Dedifferentiated amniotic fluid mesenchymal stem cell (primary cell): ENCODE measurements at regions not wholly inside any gene's neighbourhood (a gene's known extent, or its start where the extent isn't known, plus 50 kb on each side); places are given as distances from the start of the nearest gene placed in this dataset.
"Not testable (repeated sequence)": the region's sequence is repeated elsewhere in the genome, so short reads cannot be mapped to it uniquely, and the experiment has no call there.

Experiments
- DNase-seq: peaks from one replicate; pipeline ENCODE4 v3.0.0-alpha.2; 2016; ENCODE audit errors: extremely low spot score

DNA sequence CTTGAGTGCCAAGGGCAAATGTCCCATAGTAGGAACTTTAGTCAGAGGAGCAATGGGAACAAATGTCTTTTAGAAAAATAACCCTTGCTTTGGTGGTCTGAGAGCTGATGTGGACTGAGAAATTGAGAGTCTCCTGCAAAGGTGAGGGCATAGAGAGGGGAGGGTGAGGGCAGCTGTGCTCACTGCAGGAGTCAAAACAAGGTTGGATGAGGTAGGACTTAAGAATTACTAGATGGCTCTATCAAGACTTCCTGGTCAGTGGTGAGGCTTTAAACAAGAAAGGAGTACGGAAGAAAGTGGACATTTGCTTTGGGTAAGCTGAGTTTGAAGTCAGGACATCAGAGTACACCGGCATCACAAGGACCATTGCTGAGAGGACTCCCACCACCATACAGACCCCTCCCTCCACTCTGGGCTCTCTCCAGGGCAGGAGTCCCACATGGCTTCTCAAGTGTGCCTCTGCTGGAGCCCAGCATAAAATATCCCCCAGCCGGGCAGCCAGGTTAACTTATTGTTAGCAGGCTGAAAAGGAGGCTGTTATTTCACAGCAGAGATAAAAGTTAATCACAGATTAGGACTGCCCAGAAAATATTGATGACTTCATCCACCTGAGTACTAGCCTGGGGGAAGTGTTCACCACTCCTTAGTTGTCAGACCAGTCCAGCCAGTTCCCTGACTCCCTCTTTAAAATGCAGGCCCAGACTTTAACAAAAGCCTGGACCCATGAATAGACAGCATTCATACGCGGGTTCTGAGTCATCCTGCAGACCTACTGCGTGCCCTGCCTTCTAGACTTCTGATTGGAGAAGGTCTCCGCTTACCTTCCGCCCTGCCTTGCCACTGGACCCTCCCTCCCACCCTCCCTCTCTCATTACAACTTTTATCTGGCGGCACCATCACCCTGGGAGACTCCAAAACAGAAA lies 167.2 kb downstream of the BCL2L11 start:
- DNase-seq, result not testable (repeated sequence)

DNA sequence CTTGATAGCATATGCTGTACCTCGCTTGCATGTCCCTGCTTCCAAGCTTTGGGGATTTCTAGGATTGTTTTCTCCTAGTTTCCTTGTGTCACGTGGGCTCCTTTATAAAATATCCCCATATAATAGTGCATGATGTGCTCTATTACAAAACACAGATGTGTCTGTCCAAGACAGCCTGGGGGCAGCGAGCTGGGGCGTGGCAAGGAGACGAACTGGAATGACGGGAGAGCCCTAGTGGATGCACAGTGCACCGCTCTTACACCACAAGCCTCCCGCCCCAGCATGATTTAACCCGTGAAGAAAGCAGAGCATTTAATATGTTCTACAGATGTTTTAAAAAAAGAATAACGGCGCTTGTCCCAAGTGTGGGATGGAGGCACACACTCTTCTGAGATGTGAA lies 169.7 kb downstream of the BCL2L11 start:
- not testable (repeated sequence) for DNase-seq

GRCh38 chr2:111291566-111291965 lies 170.9 kb downstream of the BCL2L11 start:
- not testable (repeated sequence) for DNase-seq

- not testable (repeated sequence) for DNase-seq
Observed at GRCh38 chr2:111292232-111292968, 171.7 kb downstream of the BCL2L11 start.

DNA sequence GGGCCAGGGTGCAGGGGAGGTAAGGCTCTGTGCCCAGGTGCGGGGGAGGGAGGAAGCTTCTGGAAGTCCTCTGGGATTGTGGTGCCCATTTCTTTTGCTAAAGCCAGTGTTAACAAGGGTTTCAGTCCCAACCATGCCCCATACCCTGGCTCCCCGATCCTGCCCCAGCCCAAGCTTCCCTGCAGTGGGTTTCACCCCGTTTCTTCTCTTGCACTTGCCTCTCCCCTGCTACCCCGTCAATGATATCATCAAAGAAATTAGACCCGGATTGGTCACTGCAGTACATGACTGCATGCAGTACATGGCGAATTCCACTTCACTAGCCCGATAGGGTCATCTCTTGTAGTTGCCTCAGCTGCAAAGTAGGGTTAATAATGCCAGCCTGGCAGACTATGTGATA lies 174.0 kb downstream of the BCL2L11 start:
- not testable (repeated sequence) for DNase-seq

- not testable (repeated sequence) for DNase-seq
Observed at GRCh38 chr2:111296122-111296804, 175.5 kb downstream of the BCL2L11 start.

GRCh38 chr2:111297128-111297527 lies 176.4 kb downstream of the BCL2L11 start:
- not testable (repeated sequence) for DNase-seq

DNA sequence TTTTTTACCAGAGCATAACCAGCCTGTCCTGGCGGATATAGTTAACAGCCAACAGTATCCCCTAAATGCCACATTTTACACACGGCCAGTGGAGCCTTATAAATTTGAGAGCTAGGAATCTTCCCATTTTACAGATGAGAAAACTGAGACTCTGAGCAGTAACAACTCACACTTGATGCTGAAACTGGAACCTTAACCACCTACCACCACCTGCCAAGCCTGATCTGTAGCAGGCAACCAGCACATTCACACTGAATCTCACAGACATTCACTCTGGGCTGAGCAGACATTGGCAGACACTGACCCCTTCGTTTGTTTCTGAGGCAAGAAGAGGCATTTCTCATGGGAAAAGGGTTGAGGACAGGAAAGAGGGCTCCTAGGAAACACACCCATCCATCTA lies 178.2 kb downstream of the BCL2L11 start:
- not testable (repeated sequence) for DNase-seq

- not testable (repeated sequence) for DNase-seq
Observed at GRCh38 chr2:111299635-111300034, 178.9 kb downstream of the BCL2L11 start.

- not testable (repeated sequence) for DNase-seq
Observed at GRCh38 chr2:111301677-111302076, 181.0 kb downstream of the BCL2L11 start.

- not testable (repeated sequence) for DNase-seq
Observed at GRCh38 chr2:111302397-111303218, 181.9 kb downstream of the BCL2L11 start.

- DNase-seq, result not testable (repeated sequence)
Observed at GRCh38 chr2:111307302-111307701, 186.6 kb downstream of the BCL2L11 start.

GRCh38 chr2:111309231-111310075 lies 188.7 kb downstream of the BCL2L11 start:
- not testable (repeated sequence) for DNase-seq

- not testable (repeated sequence) for DNase-seq
Observed at GRCh38 chr2:111310395-111310794, 189.7 kb downstream of the BCL2L11 start.

DNA sequence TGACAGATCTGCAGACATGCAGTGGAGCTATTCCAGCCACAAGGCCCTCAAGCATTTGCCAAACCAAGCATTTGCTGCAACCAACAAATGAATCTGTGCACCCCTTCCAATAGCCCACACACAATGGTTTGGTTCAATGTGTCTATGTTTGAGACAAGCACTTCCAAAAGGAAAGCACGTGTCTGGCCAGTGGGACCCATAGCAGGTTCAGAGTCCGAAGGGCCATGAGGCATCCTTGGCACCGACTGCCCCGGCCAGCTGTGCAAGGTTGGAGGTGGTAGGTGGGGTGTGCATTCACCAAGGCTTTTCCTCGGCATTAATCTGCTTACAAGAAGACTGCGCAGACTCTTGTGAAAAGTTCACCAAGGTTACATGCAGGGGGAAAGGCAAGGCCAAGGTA lies 190.9 kb downstream of the BCL2L11 start:
- not testable (repeated sequence) for DNase-seq

GRCh38 chr2:111312897-111313607 lies 192.3 kb downstream of the BCL2L11 start:
- DNase-seq, result not testable (repeated sequence)

GRCh38 chr2:111313711-111314110 lies 193.0 kb downstream of the BCL2L11 start:
- DNase-seq, result not testable (repeated sequence)

- DNase-seq, result not testable (repeated sequence)
Observed at GRCh38 chr2:111315188-111315917, 194.6 kb downstream of the BCL2L11 start.
